Upper lobe of right lung (tissue), 1 donor: ENCODE measurements at regions not wholly inside any gene's neighbourhood (a gene's known extent, or its start where the extent isn't known, plus 50 kb on each side); places are given as distances from the start of the nearest gene placed in this dataset.
"Not testable (repeated sequence)": the region's sequence is repeated elsewhere in the genome, so short reads cannot be mapped to it uniquely, and the experiment has no call there.

Experiments
- ATAC-seq: fragments of 200-7000 bp; cut with Tn5 transposase; one replicate; pipeline ENCODE4 v1.9.1; 2020; ENCODE audit warnings: mild to moderate bottlenecking, moderate library complexity
- DNase-seq: peaks from one replicate; pipeline ENCODE4 v3.0.0-alpha.2; 2020
- H3K27ac ChIP-seq: fragments of 200-600 bp; one replicate; pipeline ENCODE4 v1.8.0; 2022
- H3K27me3 ChIP-seq: fragments of 200-600 bp; one replicate; pipeline ENCODE4 v1.8.0; 2022; ENCODE audit warnings: mild to moderate bottlenecking
- H3K36me3 ChIP-seq: fragments of 200-600 bp; one replicate; pipeline ENCODE4 v1.8.0; 2022
- H3K4me1 ChIP-seq: fragments of 200-600 bp; one replicate; pipeline ENCODE4 v1.8.0; 2022
- H3K4me3 ChIP-seq: fragments of 200-600 bp; one replicate; pipeline ENCODE4 v1.8.0; 2022; ENCODE audit warnings: mild to moderate bottlenecking
- H3K9me3 ChIP-seq: fragments of 200-600 bp; one replicate; pipeline ENCODE4 v1.8.0; 2022
- intact Hi-C: fragments of 100-400 bp; cut with DNase I; formaldehyde crosslinking; loops from one replicate; pipeline ENCODE4 v1.11.0; 2022
- TF ChIP-seq, protein P1 (sequence below): fragments of 200-600 bp; IDR thresholded peaks from one replicate; pipeline ENCODE4 v1.8.0; 2022; ENCODE audit warnings: antibody characterized with exemption
- donor health status: DM: no; HTN: yes; CAD: no; lungs with severe emphysema.

DNA sequence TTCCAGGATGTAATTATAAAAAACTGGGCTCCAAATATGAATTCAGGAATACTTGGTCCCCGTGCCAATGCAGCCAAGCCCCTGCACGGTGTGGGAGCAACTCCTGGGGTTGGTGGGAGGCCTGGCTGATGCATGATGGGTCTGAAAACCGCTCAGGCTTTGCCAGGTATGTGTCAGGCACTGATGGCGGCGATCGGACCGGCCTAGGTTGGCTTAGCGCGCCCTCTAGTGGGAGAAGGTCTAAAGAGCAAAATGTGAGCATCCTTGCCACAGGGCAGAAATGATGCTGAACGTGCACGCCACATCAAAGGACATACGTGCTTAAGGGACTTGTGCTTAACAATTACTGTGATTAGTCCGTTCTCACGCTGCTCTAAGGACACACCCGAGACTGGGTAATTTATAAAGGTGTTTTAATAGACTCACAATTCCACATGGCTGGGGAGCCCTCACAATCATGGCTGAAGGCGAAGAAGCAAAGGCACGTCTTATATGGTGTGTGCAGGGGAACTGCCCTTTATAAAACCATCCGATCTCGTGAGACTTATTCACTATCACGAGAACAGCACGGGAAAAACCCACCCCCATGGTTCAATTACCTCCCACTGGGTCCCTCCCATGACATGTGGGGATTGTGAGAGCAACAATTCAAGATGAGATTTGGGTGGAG lies 196.2 kb upstream of the PLGLB1 start:
- H3K27ac ChIP-seq, H3K36me3 ChIP-seq, H3K27me3 ChIP-seq, intact Hi-C loops, H3K4me3 ChIP-seq, H3K4me1 ChIP-seq, H3K9me3 ChIP-seq: not testable (repeated sequence)
- DNase-seq: peak; percentile 62
- TF ChIP-seq, protein P1, sequence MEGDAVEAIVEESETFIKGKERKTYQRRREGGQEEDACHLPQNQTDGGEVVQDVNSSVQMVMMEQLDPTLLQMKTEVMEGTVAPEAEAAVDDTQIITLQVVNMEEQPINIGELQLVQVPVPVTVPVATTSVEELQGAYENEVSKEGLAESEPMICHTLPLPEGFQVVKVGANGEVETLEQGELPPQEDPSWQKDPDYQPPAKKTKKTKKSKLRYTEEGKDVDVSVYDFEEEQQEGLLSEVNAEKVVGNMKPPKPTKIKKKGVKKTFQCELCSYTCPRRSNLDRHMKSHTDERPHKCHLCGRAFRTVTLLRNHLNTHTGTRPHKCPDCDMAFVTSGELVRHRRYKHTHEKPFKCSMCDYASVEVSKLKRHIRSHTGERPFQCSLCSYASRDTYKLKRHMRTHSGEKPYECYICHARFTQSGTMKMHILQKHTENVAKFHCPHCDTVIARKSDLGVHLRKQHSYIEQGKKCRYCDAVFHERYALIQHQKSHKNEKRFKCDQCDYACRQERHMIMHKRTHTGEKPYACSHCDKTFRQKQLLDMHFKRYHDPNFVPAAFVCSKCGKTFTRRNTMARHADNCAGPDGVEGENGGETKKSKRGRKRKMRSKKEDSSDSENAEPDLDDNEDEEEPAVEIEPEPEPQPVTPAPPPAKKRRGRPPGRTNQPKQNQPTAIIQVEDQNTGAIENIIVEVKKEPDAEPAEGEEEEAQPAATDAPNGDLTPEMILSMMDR: peak; percentile 54
- ATAC-seq: peak; percentile 94

DNA sequence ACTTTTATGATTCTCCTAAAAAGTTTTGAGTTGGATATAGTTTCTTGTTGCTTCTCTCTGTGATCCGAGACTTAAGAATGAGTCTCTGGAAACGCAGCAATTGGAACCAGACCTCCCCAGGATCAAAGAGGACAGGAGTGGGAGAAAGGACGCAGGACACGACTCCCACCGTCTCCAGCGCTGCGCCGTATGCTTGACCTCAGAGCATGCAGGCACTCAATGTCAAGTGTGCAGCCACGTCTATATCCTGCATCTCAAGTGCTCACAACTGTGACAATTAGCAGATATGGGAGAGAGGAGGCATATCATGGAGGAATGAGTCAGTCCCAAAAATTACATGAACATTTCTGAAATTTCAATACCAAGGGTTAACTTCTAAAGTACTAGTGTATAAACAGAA lies 199.0 kb upstream of the PLGLB1 start:
- H3K27me3 ChIP-seq, H3K9me3 ChIP-seq, H3K4me1 ChIP-seq, DNase-seq, ATAC-seq, H3K27ac ChIP-seq, H3K36me3 ChIP-seq, H3K4me3 ChIP-seq, intact Hi-C loops: not testable (repeated sequence)

DNA sequence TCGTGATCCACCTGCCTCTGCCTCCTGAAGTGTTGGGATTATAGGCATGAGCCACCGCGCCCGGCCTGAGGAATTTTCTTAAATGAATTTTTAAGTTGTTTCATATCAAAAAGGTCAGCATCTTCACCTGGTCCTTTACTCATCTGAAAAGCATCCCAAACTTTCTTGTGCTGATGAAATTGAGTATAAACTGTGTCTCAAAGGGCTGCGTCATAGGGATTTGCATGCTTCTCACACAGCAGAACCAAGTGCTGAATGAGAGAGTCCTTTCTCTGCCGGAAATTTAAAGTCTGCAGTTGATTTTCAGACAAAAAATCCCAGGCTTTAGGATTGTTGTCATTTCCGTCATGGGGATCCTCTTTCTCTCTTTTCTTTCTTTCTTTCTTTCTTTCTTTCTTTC lies 200.5 kb upstream of the PLGLB1 start:
- not testable (repeated sequence) for ATAC-seq

DNA sequence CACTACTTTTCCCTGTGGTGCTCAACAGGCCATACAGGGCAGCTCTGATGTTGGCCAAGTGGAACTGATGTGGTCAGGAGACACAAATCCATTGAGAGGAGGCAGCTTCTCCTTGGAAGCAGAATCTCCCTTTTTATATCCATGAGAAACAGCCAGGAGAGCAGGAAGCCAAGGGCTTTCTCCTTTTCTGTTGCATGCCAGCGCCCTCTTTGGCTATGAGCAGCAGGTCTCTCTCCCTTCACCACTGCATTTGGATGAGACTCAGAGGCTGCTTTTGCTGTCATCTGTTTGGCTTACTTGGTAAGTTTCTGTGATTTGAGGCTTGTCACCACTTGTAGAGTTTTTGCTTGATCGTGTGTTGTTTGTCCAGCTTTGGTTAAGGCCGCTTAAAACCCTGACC lies 202.2 kb upstream of the PLGLB1 start:
- DNase-seq, ATAC-seq, H3K27ac ChIP-seq, H3K9me3 ChIP-seq, H3K27me3 ChIP-seq, intact Hi-C loops, H3K36me3 ChIP-seq, H3K4me1 ChIP-seq, H3K4me3 ChIP-seq: not testable (repeated sequence)

More for the DNA sequence above, 200.5 kb upstream of the PLGLB1 start:
- H3K36me3 ChIP-seq, H3K4me1 ChIP-seq, DNase-seq, H3K27me3 ChIP-seq, H3K9me3 ChIP-seq, H3K4me3 ChIP-seq, intact Hi-C loops, H3K27ac ChIP-seq: not testable (repeated sequence)

DNA sequence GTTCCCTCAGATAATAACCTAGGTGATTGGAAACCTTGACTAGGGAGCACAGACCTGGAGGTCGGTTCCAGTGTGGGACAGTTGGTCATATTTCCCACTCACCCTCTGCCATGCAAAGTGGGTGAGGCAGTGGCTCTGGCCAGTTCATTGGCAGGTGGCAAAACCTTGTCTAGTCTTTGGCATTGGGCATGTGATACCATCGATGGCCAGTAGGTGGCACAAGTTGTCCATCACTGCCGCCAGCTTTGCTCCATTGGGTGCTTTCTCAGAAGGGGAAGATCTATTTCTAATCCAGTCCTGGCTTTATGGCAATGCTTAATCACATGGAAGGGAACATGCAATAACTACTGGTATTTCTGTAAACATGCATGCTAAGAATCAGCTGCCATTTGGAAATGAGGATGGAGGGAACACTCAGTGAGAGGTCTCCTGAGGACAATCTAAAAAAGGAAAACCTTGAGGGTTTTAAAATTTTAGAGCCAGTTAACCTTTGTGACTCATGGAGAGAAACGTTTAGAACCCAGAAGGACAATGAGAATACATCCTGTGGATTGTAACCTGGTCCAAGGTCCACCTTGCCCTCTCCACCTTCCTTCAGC lies 207.5 kb upstream of the PLGLB1 start:
- peak; percentile 97 for ATAC-seq
- H3K4me1 ChIP-seq, H3K27ac ChIP-seq, H3K4me3 ChIP-seq, H3K9me3 ChIP-seq, H3K27me3 ChIP-seq, H3K36me3 ChIP-seq, intact Hi-C loops, DNase-seq: not testable (repeated sequence)
- TF ChIP-seq, protein P1: peak; percentile 63

DNA sequence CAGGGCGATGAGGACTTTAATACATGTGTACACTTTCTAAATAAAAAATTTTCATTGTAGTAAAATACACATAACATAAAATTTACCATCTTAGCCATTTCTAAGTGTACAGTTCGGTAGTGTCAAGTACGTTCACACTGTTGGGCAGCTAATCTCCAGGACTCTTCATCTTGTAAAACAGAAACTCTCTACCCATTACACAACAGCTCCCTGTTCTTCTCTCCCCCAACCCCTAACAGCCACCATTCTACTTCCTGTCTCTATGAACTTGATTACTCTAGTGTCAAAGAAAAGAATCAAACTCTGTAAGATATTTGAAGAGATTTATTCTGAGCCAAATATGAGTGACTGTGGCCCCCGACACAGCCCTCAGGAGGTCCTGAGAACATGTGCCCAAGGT lies 208.3 kb upstream of the PLGLB1 start:
- H3K27me3 ChIP-seq, intact Hi-C loops, ATAC-seq, H3K9me3 ChIP-seq, H3K4me1 ChIP-seq, H3K36me3 ChIP-seq, DNase-seq, H3K27ac ChIP-seq, H3K4me3 ChIP-seq: not testable (repeated sequence)

DNA sequence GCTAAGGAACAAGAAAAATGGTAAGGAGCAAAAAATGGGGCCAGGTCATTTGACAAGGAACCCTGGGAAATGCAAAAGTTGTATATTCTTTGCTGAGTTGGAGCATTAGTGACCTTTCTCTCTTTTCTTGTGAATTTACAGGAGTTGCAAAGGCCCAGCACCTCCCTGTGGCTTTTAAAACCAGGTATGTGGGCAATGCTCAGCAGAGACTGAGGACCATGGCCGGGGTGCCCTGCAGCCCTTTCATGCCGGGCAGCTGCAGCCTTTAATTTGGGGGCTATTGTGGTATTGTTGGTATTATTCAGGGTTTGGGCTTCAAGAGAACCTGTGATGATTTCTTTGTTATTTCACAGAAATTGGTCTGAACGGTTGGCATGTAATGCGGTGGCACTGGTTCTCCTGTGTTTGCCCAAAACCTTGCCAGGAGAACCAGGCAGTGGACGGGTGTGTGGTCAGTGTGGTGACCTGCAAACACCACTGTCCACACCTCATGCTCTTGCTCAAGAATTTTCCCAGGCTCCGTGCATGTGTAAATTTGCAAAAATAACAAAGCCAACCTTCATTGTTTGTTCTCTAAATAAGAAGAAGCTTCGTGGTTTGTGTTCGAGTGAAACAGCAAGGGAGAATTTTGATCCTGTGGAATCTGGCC lies 213.8 kb upstream of the PLGLB1 start:
- H3K27me3 ChIP-seq, H3K4me3 ChIP-seq, H3K36me3 ChIP-seq, ATAC-seq, DNase-seq, H3K27ac ChIP-seq, H3K4me1 ChIP-seq, H3K9me3 ChIP-seq, intact Hi-C loops: not testable (repeated sequence)

DNA sequence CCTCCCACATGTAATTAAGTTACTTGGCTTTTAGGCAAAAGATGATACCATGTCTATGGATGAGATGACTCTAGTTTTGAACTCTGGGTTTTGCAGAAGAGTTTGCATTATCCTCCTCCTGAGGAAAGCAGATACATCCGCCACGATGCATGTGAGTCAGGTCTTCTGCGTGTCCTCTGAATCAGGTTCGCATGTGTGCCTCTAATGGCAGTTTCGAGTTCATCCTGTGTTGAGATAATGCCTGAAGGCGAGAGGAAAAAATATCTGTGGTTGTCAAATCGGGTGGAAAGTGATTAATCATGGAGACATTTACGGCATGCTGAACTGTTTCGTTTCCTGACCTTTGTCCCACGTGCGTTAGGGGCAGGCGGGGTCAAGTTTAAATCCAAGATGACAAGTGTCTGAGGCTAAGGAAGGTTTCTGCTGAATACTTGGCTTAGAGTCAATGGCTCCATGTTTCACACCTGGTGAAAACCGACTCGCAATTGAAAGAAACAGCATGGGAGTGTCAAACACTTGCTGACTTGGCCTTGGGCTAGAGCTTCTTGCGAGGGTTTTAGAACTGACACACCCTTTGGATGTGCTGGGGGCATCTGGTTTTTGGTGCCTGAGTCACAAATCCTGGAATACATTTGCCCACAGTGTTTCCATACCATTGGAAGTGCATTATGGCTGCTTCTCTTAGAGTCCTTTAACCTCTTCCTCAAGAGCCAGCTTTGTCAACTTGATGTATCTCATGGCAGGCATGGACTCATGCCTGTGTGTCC lies 216.1 kb upstream of the PLGLB1 start:
- ATAC-seq, DNase-seq, H3K4me1 ChIP-seq, H3K27ac ChIP-seq, intact Hi-C loops, H3K4me3 ChIP-seq, H3K27me3 ChIP-seq, H3K36me3 ChIP-seq, H3K9me3 ChIP-seq: not testable (repeated sequence)

DNA sequence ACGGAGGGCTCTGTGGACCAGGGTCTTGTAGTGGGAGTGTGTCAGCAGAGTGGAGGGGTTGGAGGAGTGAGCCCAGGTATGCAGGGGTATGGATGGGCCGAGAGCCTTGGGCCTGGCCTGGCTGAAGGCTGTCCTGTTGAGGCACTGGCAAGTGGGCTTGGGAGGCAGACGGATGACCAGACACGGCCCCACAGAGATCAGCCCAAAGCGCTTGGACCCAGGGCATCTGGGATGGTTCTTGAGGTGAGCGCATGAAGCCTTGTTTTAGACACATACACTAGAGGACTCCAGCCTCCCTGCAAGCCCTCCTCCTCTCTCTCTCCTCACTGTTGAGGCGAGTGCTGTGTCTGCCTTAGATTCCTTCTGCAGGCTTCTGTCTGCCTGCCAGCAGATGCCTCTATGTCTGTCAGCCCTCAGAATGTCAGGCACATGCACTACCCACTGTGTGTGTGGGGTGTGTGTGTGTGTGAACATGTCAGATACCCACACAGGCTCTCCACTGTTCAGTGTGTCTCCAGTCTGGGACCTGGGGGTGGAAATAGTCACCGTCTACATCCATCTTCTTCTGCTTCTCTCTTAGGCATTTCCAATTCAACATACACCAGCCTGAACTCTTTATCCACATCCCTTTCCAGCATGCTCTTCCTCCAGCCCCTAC lies 218.0 kb upstream of the PLGLB1 start:
- H3K27me3 ChIP-seq, H3K36me3 ChIP-seq, H3K4me1 ChIP-seq, H3K4me3 ChIP-seq, H3K9me3 ChIP-seq, intact Hi-C loops, DNase-seq, H3K27ac ChIP-seq: not testable (repeated sequence)
- peak; percentile 33 for ATAC-seq

DNA sequence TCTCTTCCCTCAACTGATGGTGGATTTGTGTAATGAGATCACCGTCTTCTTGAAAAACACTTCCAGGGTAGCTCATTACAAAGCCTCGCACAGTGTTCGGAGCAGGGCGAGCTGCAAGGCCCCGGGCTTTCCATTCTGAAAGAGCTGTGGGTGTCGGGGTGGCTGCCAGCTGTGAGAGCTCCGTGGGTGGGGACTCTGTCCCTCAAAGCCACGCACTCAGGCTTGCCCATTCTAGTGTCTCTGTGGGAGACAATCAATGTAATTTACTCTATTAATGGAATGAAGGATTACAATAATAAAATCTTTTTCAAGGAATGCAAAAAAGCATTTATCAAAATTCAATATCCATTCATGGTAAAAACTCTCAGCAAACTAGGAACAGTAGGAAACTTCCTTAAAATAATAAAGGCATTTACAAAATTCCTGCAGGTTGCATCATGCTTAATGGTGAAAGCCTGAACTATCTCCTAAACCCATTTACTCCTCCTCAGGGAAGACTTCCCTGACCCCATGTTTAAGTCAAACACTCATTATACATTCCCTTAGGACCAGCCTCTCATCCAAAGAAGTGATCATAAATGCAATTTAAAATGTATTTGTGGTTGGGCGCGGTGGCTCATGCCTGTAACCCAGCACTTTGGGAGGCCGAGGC lies 224.5 kb upstream of the PLGLB1 start:
- H3K9me3 ChIP-seq, DNase-seq, H3K4me1 ChIP-seq, H3K36me3 ChIP-seq, intact Hi-C loops, H3K27me3 ChIP-seq, H3K4me3 ChIP-seq, H3K27ac ChIP-seq: not testable (repeated sequence)
- ATAC-seq: peak; percentile 31

DNA sequence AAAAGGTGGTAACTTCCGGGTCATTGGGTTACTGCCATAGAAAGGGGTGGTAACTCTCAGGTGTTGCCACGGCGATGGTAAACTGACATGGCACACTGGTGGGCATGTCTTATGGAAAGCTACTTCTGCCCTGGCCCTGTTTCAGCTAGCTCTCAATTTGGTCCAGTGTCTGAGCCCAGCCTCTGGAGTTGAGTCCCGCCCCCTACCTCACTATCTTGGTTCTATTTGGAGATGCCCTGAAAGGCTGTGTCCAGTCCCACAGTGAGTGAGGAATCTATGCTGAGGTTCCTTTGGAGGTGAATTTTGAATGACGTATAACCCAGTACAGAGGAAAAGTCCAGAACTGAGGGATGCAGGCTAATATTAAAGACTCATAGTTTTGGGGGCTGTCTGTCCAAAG lies 230.4 kb upstream of the PLGLB1 start:
- H3K4me3 ChIP-seq, ATAC-seq, DNase-seq, H3K36me3 ChIP-seq, H3K4me1 ChIP-seq, H3K27ac ChIP-seq, H3K27me3 ChIP-seq, H3K9me3 ChIP-seq, intact Hi-C loops: not testable (repeated sequence)
